Natural killer cell treated with Interleukin-12 subunit alpha and Interleukin-12 subunit beta and Interleukin-15 and Interleukin-18, amount 100 ng/mL, for 72 hours (primary cell): ENCODE measurements at regions not wholly inside any gene's neighbourhood (a gene's known extent, or its start where the extent isn't known, plus 50 kb on each side); places are given as distances from the start of the nearest gene placed in this dataset.
A peak's percentile ranks its signal among the peaks of the same experiment; 100 is the strongest.

ENCODE experiments used
- ATAC-seq, 2 donors: fragments of 150-1000 bp; cut with Tn5 transposase in 1 of 2; sonication (Bioruptor Pico), chemical (Tn5 transposase) in 1 of 2; 2 replicates each; pipeline ENCODE4 v1.10.0; 2021
- DNase-seq: peaks from one replicate; pipeline ENCODE4 v3.0.0; 2022; ENCODE audit warnings: low spot score
- H3K27ac Mint-ChIP-seq, 2 donors: 1 replicate in 1 of 2; 2 replicates in 1 of 2; pipeline ENCODE4 v1.8.0; 2022; ENCODE audit warnings: mixed read lengths in 2 of 2, mild to moderate bottlenecking in 1 of 2, moderate library complexity in 1 of 2
- H3K27me3 Mint-ChIP-seq, 2 donors: 1 replicate in 1 of 2; 2 replicates in 1 of 2; pipeline ENCODE4 v1.8.0; 2022; ENCODE audit warnings: mixed read lengths in 2 of 2
- H3K36me3 Mint-ChIP-seq: one replicate; pipeline ENCODE4 v1.8.0; 2022; ENCODE audit warnings: mixed read lengths
- H3K4me1 Mint-ChIP-seq, 2 donors: 1 replicate in 1 of 2; 2 replicates in 1 of 2; pipeline ENCODE4 v1.8.0; 2022; ENCODE audit warnings: low read depth in 2 of 2, mixed read lengths in 2 of 2, mild to moderate bottlenecking in 1 of 2
- H3K4me3 Mint-ChIP-seq: one replicate; pipeline ENCODE4 v1.8.0; 2022; ENCODE audit warnings: mixed read lengths
- H3K9me3 Mint-ChIP-seq: 2 replicates; pipeline ENCODE4 v1.8.0; 2022; ENCODE audit warnings: mixed read lengths

GRCh38 chr3:18786650-18787323, 361.5 kb upstream of the KCNH8 start:
- H3K36me3 Mint-ChIP-seq = no peaks in the 10 kb centered on the region
- no peaks in the 10 kb centered on the region for H3K27me3 Mint-ChIP-seq
- ATAC-seq (no peak), DNase-seq (no peak)
- no peak overlapping the region for H3K4me3 Mint-ChIP-seq
- no peaks in the 10 kb centered on the region for H3K9me3 Mint-ChIP-seq
- no peak overlapping the region for H3K27ac Mint-ChIP-seq
- no peaks in the 10 kb centered on the region for H3K4me1 Mint-ChIP-seq

- ATAC-seq (no peak), DNase-seq (no peak)
- no peaks in the 10 kb centered on the region for H3K27me3 Mint-ChIP-seq
- no peaks in the 10 kb centered on the region for H3K9me3 Mint-ChIP-seq
- H3K4me1 Mint-ChIP-seq = peaks cover 16 to 19% of the 10 kb centered on the region in 2 donors
- H3K36me3 Mint-ChIP-seq = no peaks in the 10 kb centered on the region
- no peak overlapping the region for H3K4me3 Mint-ChIP-seq
- no peak overlapping the region for H3K27ac Mint-ChIP-seq
Observed at GRCh38 chr3:18782191-18782590, 357.1 kb upstream of the SATB1 start.

DNA sequence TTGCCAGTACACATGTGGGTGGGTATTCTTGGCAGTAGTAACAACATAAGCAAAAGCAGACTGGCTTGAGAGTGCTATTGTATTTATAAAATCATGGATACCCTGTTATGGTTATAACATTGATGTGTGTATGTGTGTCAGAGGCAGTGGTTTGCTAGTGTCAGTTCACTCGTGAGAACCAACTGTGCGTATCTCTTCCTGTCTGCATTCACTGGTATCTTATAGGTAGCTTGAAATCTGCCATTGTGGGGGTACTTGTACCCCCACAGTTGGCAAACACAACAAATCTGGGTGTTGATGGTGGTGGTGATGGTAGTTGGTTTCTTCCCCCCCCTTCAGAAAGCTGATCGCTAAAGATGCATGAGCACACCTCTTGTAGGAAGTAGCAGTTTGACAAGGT, 355.8 kb upstream of the SATB1 start:
- Mint-ChIP-seq H3K27me3 (no peaks in the 10 kb centered on the region), H3K4me1 (peaks cover 16 to 19% of the 10 kb centered on the region in 2 donors), H3K9me3 (no peaks in the 10 kb centered on the region), H3K4me3 (no peak overlapping the region), H3K36me3 (no peaks in the 10 kb centered on the region), H3K27ac (no peak overlapping the region)
- DNase-seq (no peak), ATAC-seq (no peak)

DNA sequence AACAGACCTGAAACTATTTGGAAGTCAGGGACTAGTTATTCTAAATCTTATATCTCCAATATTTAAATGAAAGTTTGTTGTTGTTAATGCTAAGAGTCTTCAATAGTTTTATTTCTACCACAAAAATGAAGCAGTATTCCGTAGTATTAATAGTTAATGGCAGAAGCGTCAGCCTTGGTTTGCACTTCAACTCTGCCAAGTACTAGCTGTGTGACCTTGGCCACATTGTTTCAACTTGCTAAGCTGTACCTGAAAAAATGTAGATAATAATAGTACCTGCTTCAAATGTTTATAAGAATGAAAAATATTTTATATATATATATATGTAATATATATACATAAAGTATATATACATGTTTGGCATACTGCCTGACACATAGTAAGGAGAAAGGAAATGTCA, 354.6 kb upstream of the SATB1 start:
- no peak for DNase-seq
- no peaks in the 10 kb centered on the region for H3K9me3 Mint-ChIP-seq
- ATAC-seq = no peak
- peak overlapping the region in 1 of 2 donors; percentile 27 for H3K27ac Mint-ChIP-seq
- no peaks in the 10 kb centered on the region for H3K36me3 Mint-ChIP-seq
- peaks cover 16 to 19% of the 10 kb centered on the region in 2 donors for H3K4me1 Mint-ChIP-seq
- H3K4me3 Mint-ChIP-seq = no peak overlapping the region
- no peaks in the 10 kb centered on the region for H3K27me3 Mint-ChIP-seq

GRCh38 chr3:18778598-18778997, 353.5 kb upstream of the SATB1 start:
- DNase-seq (no peak), ATAC-seq (peak; percentile 72 to 84)
- no peaks in the 10 kb centered on the region for H3K36me3 Mint-ChIP-seq
- H3K4me3 Mint-ChIP-seq = peak overlapping the region; percentile 66
- no peaks in the 10 kb centered on the region for H3K9me3 Mint-ChIP-seq
- H3K4me1 Mint-ChIP-seq = peaks cover 16 to 19% of the 10 kb centered on the region in 2 donors
- peak overlapping the region; percentile 27 to 62 for H3K27ac Mint-ChIP-seq
- H3K27me3 Mint-ChIP-seq = no peaks in the 10 kb centered on the region

DNA sequence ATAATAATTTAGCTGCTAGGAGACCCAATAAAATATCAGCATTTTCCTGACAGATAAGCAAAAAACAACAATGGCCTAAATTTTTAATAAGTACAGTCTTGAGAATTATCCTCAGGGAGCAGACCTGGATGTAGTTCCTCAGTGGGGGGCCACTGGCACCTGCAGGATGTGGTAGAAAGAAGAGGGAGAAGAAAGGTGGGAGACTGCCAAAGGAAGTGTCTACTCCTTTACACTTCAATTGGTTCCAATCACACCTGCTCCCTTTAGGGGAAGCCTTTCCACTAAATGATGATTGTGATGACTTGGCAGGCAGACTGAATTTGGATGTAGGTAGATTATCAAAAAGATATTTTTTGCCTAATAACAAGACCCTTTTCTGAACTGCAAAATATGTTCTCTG, 353.0 kb upstream of the SATB1 start:
- peaks cover 16 to 19% of the 10 kb centered on the region in 2 donors for H3K4me1 Mint-ChIP-seq
- H3K9me3 Mint-ChIP-seq = no peaks in the 10 kb centered on the region
- ATAC-seq = no peak
- no peaks in the 10 kb centered on the region for H3K36me3 Mint-ChIP-seq
- no peak for DNase-seq
- no peaks in the 10 kb centered on the region for H3K27me3 Mint-ChIP-seq
- peak overlapping the region; percentile 27 to 62 for H3K27ac Mint-ChIP-seq
- H3K4me3 Mint-ChIP-seq = peak overlapping the region; percentile 66

GRCh38 chr3:18775501-18775900, 350.4 kb upstream of the SATB1 start:
- DNase-seq (no peak), ATAC-seq (no peak)
- Mint-ChIP-seq H3K27ac (no peak overlapping the region), H3K36me3 (no peaks in the 10 kb centered on the region), H3K27me3 (peaks cover 0 to 10% of the 10 kb centered on the region in 2 donors), H3K9me3 (no peaks in the 10 kb centered on the region), H3K4me3 (no peak overlapping the region), H3K4me1 (peaks cover 12 to 14% of the 10 kb centered on the region in 2 donors)

DNA sequence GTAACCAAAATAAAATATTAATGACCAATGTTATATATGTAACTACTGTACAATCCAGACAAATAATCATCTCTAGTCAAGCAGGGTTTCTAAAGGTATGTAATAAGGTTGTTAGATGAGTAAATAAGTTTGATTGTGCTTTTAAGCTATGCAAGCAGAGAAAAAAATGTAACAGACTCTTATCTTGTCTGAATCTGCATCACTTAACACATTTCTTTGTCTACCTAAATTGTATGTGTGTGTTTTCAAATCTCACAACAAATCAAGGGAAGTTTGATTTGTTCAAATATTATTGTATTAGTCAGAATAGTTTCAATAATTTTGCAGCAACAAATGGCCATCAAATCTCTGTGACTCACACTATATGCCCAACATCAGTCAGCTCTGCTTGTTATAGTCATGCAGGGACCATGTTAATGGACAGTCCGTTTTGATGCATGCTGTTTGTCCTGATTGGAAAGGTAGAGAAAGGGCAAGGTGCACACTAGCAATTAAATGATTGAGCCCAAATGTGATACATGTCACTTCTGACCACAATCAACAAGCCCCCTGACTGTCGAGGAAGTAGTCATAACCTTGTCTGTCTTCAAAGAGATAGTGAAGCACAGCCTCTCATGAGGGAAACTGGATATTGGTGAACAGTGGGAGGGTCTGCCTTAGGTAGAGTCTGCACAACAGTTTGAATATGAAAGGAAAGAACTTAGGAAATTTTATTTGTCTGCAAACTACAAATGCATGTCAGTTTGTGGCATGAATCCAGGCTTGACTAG, 349.4 kb upstream of the SATB1 start:
- ATAC-seq (no peak), DNase-seq (no peak)
- Mint-ChIP-seq H3K4me1 (peaks cover 12 to 14% of the 10 kb centered on the region in 2 donors), H3K4me3 (no peak overlapping the region), H3K9me3 (no peaks in the 10 kb centered on the region), H3K27me3 (peaks cover 0 to 10% of the 10 kb centered on the region in 2 donors), H3K27ac (no peak overlapping the region), H3K36me3 (no peaks in the 10 kb centered on the region)

DNA sequence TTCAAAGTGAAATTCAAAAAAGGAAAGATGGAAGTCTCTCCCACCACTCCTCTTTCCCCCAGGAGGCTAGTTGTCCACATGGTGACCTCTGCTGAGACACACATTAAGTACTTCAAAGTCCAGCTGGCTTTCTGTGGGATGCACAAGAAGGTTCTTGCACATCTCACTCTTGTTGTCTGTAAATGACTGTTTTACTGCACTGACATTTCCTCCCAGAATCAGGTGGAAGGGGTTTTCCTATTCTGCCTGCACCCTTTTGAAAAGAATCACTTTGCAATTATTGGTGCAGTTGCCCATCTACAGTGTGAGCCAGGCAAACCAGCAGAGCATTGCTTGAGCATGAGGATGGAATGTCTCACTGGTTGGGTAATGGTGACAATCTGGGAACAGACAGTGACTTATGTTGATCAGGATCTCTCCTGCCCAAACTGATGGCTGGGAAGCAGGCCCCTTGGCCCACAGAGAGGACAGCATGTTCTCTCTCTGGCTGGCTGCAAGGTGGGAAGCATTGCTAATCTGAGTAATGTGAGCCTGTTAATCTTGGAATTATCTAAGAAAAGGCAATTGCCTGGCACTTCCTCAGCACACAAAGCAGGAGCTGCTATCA, 347.7 kb upstream of the SATB1 start:
- Mint-ChIP-seq H3K4me1 (no peaks in the 10 kb centered on the region), H3K27me3 (peaks cover 0 to 10% of the 10 kb centered on the region in 2 donors), H3K36me3 (no peaks in the 10 kb centered on the region), H3K27ac (no peak overlapping the region), H3K4me3 (no peak overlapping the region), H3K9me3 (no peaks in the 10 kb centered on the region)
- ATAC-seq = peak in 1 of 2 donors; percentile 43
- no peak for DNase-seq

- peak overlapping the region in 1 of 2 donors; percentile 1 for H3K27ac Mint-ChIP-seq
- H3K36me3 Mint-ChIP-seq = no peaks in the 10 kb centered on the region
- no peak for DNase-seq
- H3K27me3 Mint-ChIP-seq = peaks cover 0 to 10% of the 10 kb centered on the region in 2 donors
- peaks cover 0 to under 1% of the 10 kb centered on the region in 2 donors for H3K4me1 Mint-ChIP-seq
- no peak overlapping the region for H3K4me3 Mint-ChIP-seq
- H3K9me3 Mint-ChIP-seq = no peaks in the 10 kb centered on the region
- no peak for ATAC-seq
Observed at GRCh38 chr3:18771931-18772330, 346.8 kb upstream of the SATB1 start.

GRCh38 chr3:18770800-18771199, 345.7 kb upstream of the SATB1 start:
- H3K27ac Mint-ChIP-seq = no peak overlapping the region
- H3K27me3 Mint-ChIP-seq = peaks cover 0 to 12% of the 10 kb centered on the region in 2 donors
- no peak for DNase-seq
- no peaks in the 10 kb centered on the region for H3K9me3 Mint-ChIP-seq
- H3K36me3 Mint-ChIP-seq = no peaks in the 10 kb centered on the region
- no peak overlapping the region for H3K4me3 Mint-ChIP-seq
- no peak for ATAC-seq
- peaks cover 3 to 4% of the 10 kb centered on the region in 2 donors for H3K4me1 Mint-ChIP-seq

DNA sequence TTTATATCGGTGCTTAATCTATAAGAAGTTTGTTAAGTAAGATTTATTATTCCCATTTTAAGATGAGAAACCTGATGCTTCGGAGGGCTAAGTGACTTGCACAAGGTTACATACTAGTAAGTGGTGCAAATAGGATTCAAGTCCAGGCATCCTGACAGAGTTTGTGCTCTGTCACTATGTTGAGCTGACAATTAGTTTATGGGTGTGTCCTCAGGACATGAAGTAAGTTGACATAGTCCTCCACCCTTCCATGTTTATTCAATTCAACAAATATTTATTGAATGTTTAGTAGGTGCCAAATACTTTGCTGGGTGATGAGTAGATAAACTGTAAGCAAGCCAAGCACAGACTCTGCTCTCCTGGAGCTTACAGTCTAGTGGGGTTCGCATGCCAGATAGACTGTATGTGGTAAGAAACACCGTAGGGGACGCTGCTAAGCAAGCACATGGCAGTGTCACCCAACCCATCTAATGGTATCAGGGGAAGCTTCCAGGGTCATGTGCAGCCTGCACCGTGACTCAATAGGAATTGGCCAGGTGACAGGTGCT, 342.7 kb upstream of the SATB1 start:
- no peak for DNase-seq
- no peaks in the 10 kb centered on the region for H3K9me3 Mint-ChIP-seq
- ATAC-seq = no peak
- H3K27ac Mint-ChIP-seq = peak overlapping the region in 1 of 2 donors; percentile 65
- H3K36me3 Mint-ChIP-seq = no peaks in the 10 kb centered on the region
- H3K4me3 Mint-ChIP-seq = no peak overlapping the region
- peaks cover 0 to 12% of the 10 kb centered on the region in 2 donors for H3K27me3 Mint-ChIP-seq
- peaks cover 5% of the 10 kb centered on the region in 2 donors for H3K4me1 Mint-ChIP-seq

GRCh38 chr3:18766974-18767373, 341.8 kb upstream of the SATB1 start:
- no peaks in the 10 kb centered on the region for H3K9me3 Mint-ChIP-seq
- H3K27me3 Mint-ChIP-seq = peaks cover 0 to 11% of the 10 kb centered on the region in 2 donors
- no peak overlapping the region for H3K4me3 Mint-ChIP-seq

GRCh38 chr3:18765662-18766061, 340.5 kb upstream of the SATB1 start:
- DNase-seq (no peak), ATAC-seq (peak in 1 of 2 donors; percentile 52)
- Mint-ChIP-seq H3K36me3 (no peaks in the 10 kb centered on the region), H3K4me3 (no peak overlapping the region), H3K4me1 (peaks cover 5% of the 10 kb centered on the region in 2 donors), H3K27ac (no peak overlapping the region), H3K9me3 (no peaks in the 10 kb centered on the region), H3K27me3 (peaks cover 0 to 2% of the 10 kb centered on the region in 2 donors)

More at GRCh38 chr3:18766974-18767373, 341.8 kb upstream of the SATB1 start:
- H3K36me3 Mint-ChIP-seq = no peaks in the 10 kb centered on the region
- no peak overlapping the region for H3K27ac Mint-ChIP-seq
- DNase-seq = no peak
- H3K4me1 Mint-ChIP-seq = peaks cover 5% of the 10 kb centered on the region in 2 donors
- ATAC-seq = no peak
